ENCODE measurements at regions not wholly inside any gene's neighbourhood (a gene's known extent, or its start where the extent isn't known, plus 50 kb on each side); places are given as distances from the start of the nearest gene placed in this dataset.
"Not testable (repeated sequence)": the region's sequence is repeated elsewhere in the genome, so short reads cannot be mapped to it uniquely, and the experiment has no call there.

- WGBS, 2 donors: 52 to 60% methylated on average over 4 of the region's 4 CpGs
- peak; percentile 17 for DNase-seq
- no peaks in the 10 kb centered on the region for H3K4me1 ChIP-seq
- no peak overlapping the region for H3K4me3 ChIP-seq
- TF ChIP-seq POLR2A (IDR thresholded peaks at IDR 0.05) (no peak), CTCF (IDR thresholded peaks at IDR 0.05) (no peak)
- no peaks in the 10 kb centered on the region for H3K27me3 ChIP-seq
- peak overlapping the region in 1 of 2 donors; percentile 60 for H3K27ac ChIP-seq
- H3K9me3 ChIP-seq: no peaks in the 10 kb centered on the region
- H3K36me3 ChIP-seq (ENCODE audit: low read depth, missing control alignments): no peaks in the 10 kb centered on the region
- intact Hi-C loops (cut with DNase I; ENCODE audit: low total_unique reads): no loop called here
These were observed 630.8 kb upstream of the KCNMB2 start for GRCh38 chr3:177905173-177906125.

DNA sequence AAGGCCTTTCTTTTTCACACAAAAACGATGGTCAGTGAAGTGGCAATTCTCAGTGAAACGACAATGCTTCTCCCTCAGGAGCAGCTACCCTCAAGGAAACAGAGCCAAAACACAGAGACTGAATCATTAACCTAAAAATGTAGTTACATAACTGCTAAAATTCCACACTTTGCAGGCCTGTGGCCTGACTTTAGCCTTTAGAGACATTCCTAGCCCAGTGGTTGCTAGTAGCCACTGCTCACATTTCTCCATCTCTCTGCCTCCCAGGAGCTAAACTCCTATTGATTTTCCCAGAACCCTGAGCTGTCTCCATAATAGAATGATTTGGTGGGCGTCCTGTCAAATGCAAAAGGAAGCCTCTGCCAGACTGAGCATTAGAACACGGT lies 630.1 kb upstream of the KCNMB2 start:
- Histone ChIP-seq H3K36me3 (ENCODE audit: low read depth, missing control alignments) (no peaks in the 10 kb centered on the region), H3K9me3 (no peaks in the 10 kb centered on the region), H3K4me3 (no peak overlapping the region), H3K4me1 (no peaks in the 10 kb centered on the region), H3K27ac (peak overlapping the region in 1 of 2 donors; percentile 37), H3K27me3 (no peaks in the 10 kb centered on the region)
- no peak for DNase-seq
- WGBS, 2 donors: 46 to 54% methylated on average over 4 of the region's 4 CpGs
- intact Hi-C loops (cut with DNase I; ENCODE audit: low total_unique reads): no loop called here
- TF ChIP-seq POLR2A (IDR thresholded peaks at IDR 0.05): no peak
- TF ChIP-seq CTCF (IDR thresholded peaks at IDR 0.05): peak in 1 of 3 experiments; percentile 4

DNA sequence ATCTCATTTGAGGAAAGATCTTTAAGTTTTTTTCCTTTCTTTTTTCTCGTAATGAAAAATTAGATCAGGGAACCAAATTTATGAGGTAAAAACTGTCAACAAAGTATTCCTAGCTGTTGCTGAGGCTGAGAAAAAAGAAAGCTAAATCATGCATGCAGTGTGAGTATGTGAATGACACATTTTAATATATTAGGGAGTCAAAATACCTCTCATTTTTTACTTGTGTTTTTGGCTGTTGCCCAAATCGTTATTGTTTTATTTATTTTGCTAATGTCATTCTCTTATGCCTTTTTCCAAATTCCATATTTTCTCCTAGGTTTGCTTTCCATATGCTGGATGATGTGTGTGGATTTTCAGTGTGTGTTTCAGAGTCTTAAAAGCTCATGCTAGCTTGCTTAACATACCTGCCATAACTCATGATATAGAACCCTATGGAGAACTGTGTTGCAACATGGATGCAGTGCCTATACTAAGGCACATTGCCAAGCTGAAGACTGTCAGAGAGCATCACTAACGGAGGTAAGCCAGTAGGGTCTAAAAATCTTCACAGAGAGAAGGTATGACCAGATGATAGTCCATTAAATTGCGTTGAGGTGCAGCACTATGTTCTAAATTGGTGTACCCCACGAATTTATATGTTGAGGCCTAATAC lies 629.5 kb upstream of the KCNMB2 start:
- DNase-seq: no peak
- H3K27me3 ChIP-seq: no peaks in the 10 kb centered on the region
- peak overlapping the region in 1 of 2 donors; percentile 37 for H3K27ac ChIP-seq
- no peak overlapping the region for H3K4me3 ChIP-seq
- intact Hi-C loops (cut with DNase I; ENCODE audit: low total_unique reads): no loop called here
- H3K9me3 ChIP-seq: no peaks in the 10 kb centered on the region
- H3K4me1 ChIP-seq: no peaks in the 10 kb centered on the region
- WGBS, 2 donors: 68 to 74% methylated on average over 5 of the region's 5 CpGs
- TF ChIP-seq POLR2A (IDR thresholded peaks at IDR 0.05) (no peak), CTCF (IDR thresholded peaks at IDR 0.05) (no peak)
- H3K36me3 ChIP-seq (ENCODE audit: low read depth, missing control alignments): no peaks in the 10 kb centered on the region

DNA sequence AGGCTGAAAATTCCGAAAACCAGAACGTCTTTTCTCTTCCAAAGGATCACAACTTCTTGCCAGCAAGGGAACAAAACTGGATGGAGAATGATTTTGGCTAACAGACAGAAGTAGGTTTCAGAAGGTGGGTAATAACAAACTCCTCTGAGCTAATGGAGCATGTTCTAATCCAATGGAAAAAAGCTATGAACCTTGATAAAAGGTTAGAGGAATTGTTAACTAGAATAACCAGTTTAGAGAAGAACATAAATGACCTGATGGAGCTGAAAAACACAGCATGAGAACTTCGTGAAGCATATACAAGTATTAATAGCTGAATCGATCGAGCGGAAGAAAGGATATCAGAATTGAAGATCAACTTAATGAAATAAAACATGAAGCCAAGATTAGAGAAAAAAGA lies 626.7 kb upstream of the KCNMB2 start:
- H3K4me3 ChIP-seq; DNase-seq; intact Hi-C loops (cut with DNase I; ENCODE audit: low total_unique reads); H3K27ac ChIP-seq; H3K36me3 ChIP-seq (ENCODE audit: low read depth, missing control alignments); H3K27me3 ChIP-seq; H3K9me3 ChIP-seq; H3K4me1 ChIP-seq: not testable (repeated sequence)
- WGBS, 2 donors: 96% methylated on average over 6 of the region's 6 CpGs

DNA sequence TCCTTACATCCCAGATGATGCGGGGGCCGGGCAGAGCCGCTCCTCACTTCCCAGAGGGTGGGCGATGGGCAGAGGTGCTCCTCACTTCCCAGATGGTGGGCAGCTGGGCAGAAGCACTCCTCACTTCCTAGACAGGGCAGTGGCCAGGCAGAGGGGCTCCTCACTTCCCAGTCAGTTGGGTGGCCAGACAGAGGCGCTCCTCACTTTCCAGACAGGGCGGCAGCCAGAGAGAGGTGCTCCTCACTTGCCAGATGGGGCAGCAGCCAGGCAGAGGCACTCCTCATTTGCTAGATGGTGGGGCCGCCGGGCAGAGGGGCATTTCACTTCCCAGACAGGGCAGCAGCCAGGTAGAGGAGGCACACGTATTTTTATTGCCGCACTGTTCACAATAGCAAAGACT lies 622.0 kb upstream of the KCNMB2 start:
- DNase-seq: no peak
- WGBS, 2 donors: 94 to 96% methylated on average over 10 of the region's 10 CpGs
- no peak for TF ChIP-seq POLR2A (IDR thresholded peaks at IDR 0.05)
- no peak for TF ChIP-seq CTCF (IDR thresholded peaks at IDR 0.05)
- no peak overlapping the region for H3K27ac ChIP-seq
- no peaks in the 10 kb centered on the region for H3K27me3 ChIP-seq
- H3K9me3 ChIP-seq: no peaks in the 10 kb centered on the region
- intact Hi-C loops (cut with DNase I; ENCODE audit: low total_unique reads): no loop called here
- no peak overlapping the region for H3K4me3 ChIP-seq
- H3K4me1 ChIP-seq: no peaks in the 10 kb centered on the region
- no peaks in the 10 kb centered on the region for H3K36me3 ChIP-seq (ENCODE audit: low read depth, missing control alignments)

All from testis (tissue), 2 donors.